Esophagus squamous epithelium (tissue), 4 donors: ENCODE measurements at regions not wholly inside any gene's neighbourhood (a gene's known extent, or its start where the extent isn't known, plus 50 kb on each side); places are given as distances from the start of the nearest gene placed in this dataset.

Experiments used
- POLR2A ChIP-seq, 4 donors: fragments of 450-650 bp; IDR thresholded peaks; one replicate each; pipeline ENCODE4 v1.6.1; 2017; ENCODE audit warnings: antibody characterized with exemption in 4 of 4, mild to moderate bottlenecking in 4 of 4, moderate library complexity in 3 of 4
- TF ChIP-seq, protein P1 (sequence below), 6 experiments: fragments of 450-650 bp in 4 of 6; fragments of 200-600 bp in 2 of 6; sonication (generic) in 2 of 6; IDR thresholded peaks; one replicate each; pipeline ENCODE4 v1.5.1; 2016 to 2019; ENCODE audit warnings: antibody characterized with exemption in 6 of 6, mild to moderate bottlenecking in 4 of 6, moderate library complexity in 4 of 6

DNA sequence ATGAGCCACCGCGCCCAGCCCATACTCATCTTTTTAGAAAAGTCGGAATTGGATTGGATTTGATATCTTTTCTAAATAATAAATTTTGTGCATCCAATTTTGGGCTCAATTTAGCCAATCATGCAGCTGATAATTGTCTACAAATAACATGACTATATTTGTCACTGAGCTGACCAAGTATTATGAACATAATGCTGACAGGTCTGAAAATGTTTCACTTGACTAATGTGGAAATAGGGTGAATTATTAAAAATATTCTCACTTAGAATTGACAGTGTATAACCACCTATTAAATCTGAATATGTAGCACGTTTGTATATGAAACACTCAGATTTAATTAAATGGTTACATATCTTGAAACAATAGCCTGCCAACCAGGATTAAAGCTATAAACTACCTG, 657.2 kb upstream of the FSHR start:
- no peak for TF ChIP-seq POLR2A (IDR thresholded peaks at IDR 0.05)
- TF ChIP-seq, protein P1, sequence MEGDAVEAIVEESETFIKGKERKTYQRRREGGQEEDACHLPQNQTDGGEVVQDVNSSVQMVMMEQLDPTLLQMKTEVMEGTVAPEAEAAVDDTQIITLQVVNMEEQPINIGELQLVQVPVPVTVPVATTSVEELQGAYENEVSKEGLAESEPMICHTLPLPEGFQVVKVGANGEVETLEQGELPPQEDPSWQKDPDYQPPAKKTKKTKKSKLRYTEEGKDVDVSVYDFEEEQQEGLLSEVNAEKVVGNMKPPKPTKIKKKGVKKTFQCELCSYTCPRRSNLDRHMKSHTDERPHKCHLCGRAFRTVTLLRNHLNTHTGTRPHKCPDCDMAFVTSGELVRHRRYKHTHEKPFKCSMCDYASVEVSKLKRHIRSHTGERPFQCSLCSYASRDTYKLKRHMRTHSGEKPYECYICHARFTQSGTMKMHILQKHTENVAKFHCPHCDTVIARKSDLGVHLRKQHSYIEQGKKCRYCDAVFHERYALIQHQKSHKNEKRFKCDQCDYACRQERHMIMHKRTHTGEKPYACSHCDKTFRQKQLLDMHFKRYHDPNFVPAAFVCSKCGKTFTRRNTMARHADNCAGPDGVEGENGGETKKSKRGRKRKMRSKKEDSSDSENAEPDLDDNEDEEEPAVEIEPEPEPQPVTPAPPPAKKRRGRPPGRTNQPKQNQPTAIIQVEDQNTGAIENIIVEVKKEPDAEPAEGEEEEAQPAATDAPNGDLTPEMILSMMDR (IDR thresholded peaks at IDR 0.05) = no peak
